HCT116 (cell line): ENCODE measurements at regions not wholly inside any gene's neighbourhood (a gene's known extent, or its start where the extent isn't known, plus 50 kb on each side); places are given as distances from the start of the nearest gene placed in this dataset.

ENCODE experiments used
- ATAC-seq: fragments of 200-7000 bp; cut with Tn5 transposase; 2 replicates; pipeline ENCODE4 v1.9.1; 2020; ENCODE audit warnings: mild to moderate bottlenecking, moderate library complexity
- BruUV-seq: library from RNA; stranded (reverse); fragments of 400-500 nt; replicated peaks from 2 replicates; lab custom pipeline; 2021; lab: Mats Ljungman, UMichigan
- CTCF ChIA-PET: fragments of 300-600 bp; sonication (Branson Sonifier 250); formaldehyde crosslinking; loops from one replicate; lab custom pipeline; 2021; ENCODE audit warnings: antibody characterized with exemption; lab: Charles Lee
- POLR2A ChIA-PET: fragments of 300-600, 350-600 bp; sonication (Branson Sonifier 250); formaldehyde crosslinking; loops from one replicate; lab custom pipeline; 2021; ENCODE audit warnings: antibody characterized with exemption; lab: Charles Lee
- RAD21 ChIA-PET, 2 experiments: fragments of 300-600 bp; sonication (Branson Sonifier 250); formaldehyde crosslinking; loops; one replicate each; lab custom pipeline; 2023; ENCODE audit warnings: low total read pairs in 2 of 2; ENCODE audit not compliant: uncharacterized antibody in 2 of 2, unreplicated experiment in 2 of 2, low non-redundant PET in 1 of 2; lab: Charles Lee
- DNase-seq: peaks from one replicate; pipeline ENCODE4 v3.0.0-alpha.2; 2010; ENCODE audit warnings: low read depth, low spot score
- H2AFZ ChIP-seq: fragments of 200-600 bp; shearing (Covaris generic), sonication (generic); 2 replicates; pipeline ENCODE4 v1.6.1; 2017; ENCODE audit warnings: low read depth, mixed run types, mixed read lengths, antibody characterized with exemption, low read length; ENCODE audit not compliant: poor library complexity, severe bottlenecking
- H3K27ac ChIP-seq: 2 replicates; pipeline ENCODE4 v1.5.1; 2012; ENCODE audit warnings: low read depth, low read length
- H3K27me3 ChIP-seq: fragments of 200-600 bp; sonication (generic); 2 replicates; pipeline ENCODE4 v1.6.1; 2016; ENCODE audit warnings: mixed run types, low read length, mixed read lengths; ENCODE audit not compliant: insufficient read depth
- H3K36me3 ChIP-seq, 2 experiments: fragments of 200-500 bp in 1 of 2; fragments of 200-600 bp in 1 of 2; sonication (Bioruptor generic) in 1 of 2; sonication (generic) in 1 of 2; 2 replicates each; pipeline versions ENCODE4 v1.5.1 to v1.6.1; 2014 to 2016; ENCODE audit warnings: low read length in 2 of 2, inconsistent platforms in 1 of 2, mixed read lengths in 1 of 2, mixed run types in 1 of 2; ENCODE audit not compliant: insufficient read depth in 2 of 2, control insufficient read depth in 1 of 2
- H3K4me1 ChIP-seq, 2 experiments: fragments of 200-600 bp in 1 of 2; sonication (generic) in 1 of 2; 2 replicates each; pipeline versions ENCODE4 v1.5.1 to v1.6.1; 2012 to 2017; ENCODE audit warnings: low read length in 2 of 2, inconsistent platforms in 1 of 2, mild to moderate bottlenecking in 1 of 2, mixed read lengths in 1 of 2, mixed run types in 1 of 2, moderate library complexity in 1 of 2; ENCODE audit not compliant: insufficient read depth in 2 of 2, control insufficient read depth in 1 of 2
- H3K4me2 ChIP-seq: fragments of 200-600 bp; sonication (generic); 2 replicates; pipeline ENCODE4 v1.6.1; 2017; ENCODE audit warnings: mixed run types, low read length, mixed read lengths
- H3K4me3 ChIP-seq, 2 experiments: fragments of 200-600 bp in 1 of 2; sonication (generic) in 1 of 2; replicated peaks in 1 of 2; 2 replicates each; pipeline ENCODE4 v1.5.1; 2011 to 2016; ENCODE audit warnings: low read length in 2 of 2, control low read depth in 1 of 2, low read depth in 1 of 2, mild to moderate bottlenecking in 1 of 2, mixed read lengths in 1 of 2, mixed run types in 1 of 2
- H3K79me2 ChIP-seq: fragments of 200-600 bp; sonication (generic); 2 replicates; pipeline ENCODE4 v1.6.1; 2017; ENCODE audit warnings: mild to moderate bottlenecking, mixed run types, low read length, moderate library complexity, mixed read lengths; ENCODE audit not compliant: insufficient read depth
- H3K9ac ChIP-seq: fragments of 200-600 bp; sonication (generic); 2 replicates; pipeline ENCODE4 v1.6.1; 2016; ENCODE audit warnings: low read length, mixed read lengths
- H3K9me2 ChIP-seq: fragments of 200-600 bp; sonication (generic), shearing (Covaris generic); 2 replicates; pipeline ENCODE4 v1.6.1; 2017; ENCODE audit warnings: mixed run types, mild to moderate bottlenecking, moderate library complexity; ENCODE audit not compliant: insufficient read depth
- H3K9me3 ChIP-seq, 2 experiments: fragments of 200-500 bp in 1 of 2; fragments of 200-600 bp in 1 of 2; sonication (Bioruptor generic) in 1 of 2; sonication (generic) in 1 of 2; 2 replicates each; pipeline ENCODE4 v1.6.1; 2014 to 2017; ENCODE audit warnings: low read length in 2 of 2, mixed read lengths in 2 of 2, inconsistent platforms in 1 of 2, low read depth in 1 of 2, mild to moderate bottlenecking in 1 of 2, mixed run types in 1 of 2, moderate library complexity in 1 of 2; ENCODE audit not compliant: control insufficient read depth in 1 of 2, insufficient read depth in 1 of 2
- H4K20me1 ChIP-seq: fragments of 200-600 bp; sonication (generic), shearing (Covaris generic); 2 replicates; pipeline ENCODE4 v1.6.1; 2017; ENCODE audit warnings: mixed run types, mild to moderate bottlenecking, moderate library complexity; ENCODE audit not compliant: insufficient read depth
- CEBPB ChIP-seq: IDR thresholded peaks from 2 replicates; pipeline ENCODE4 v1.6.1; 2012; ENCODE audit warnings: low read depth
- EZH2 ChIP-seq: fragments of 200-600 bp; sonication (generic); IDR thresholded peaks from 2 replicates; pipeline ENCODE4 v1.6.1; 2017; ENCODE audit warnings: antibody characterized with exemption, mixed run types
- POLR2A ChIP-seq: IDR thresholded peaks from 2 replicates; pipeline ENCODE4 v1.7.0; 2011; ENCODE audit warnings: borderline replicate concordance; ENCODE audit not compliant: insufficient read depth, insufficient read length; ENCODE audit errors: extremely low read depth
- POLR2AphosphoS5 ChIP-seq: IDR thresholded peaks from 2 replicates; pipeline ENCODE4 v1.6.1; 2011; ENCODE audit warnings: mild to moderate bottlenecking, low read depth, low read length, moderate library complexity
- SIN3A ChIP-seq: IDR thresholded peaks from 2 replicates; pipeline ENCODE4 v1.6.1; 2012; ENCODE audit warnings: low read depth
- SP1 ChIP-seq: IDR thresholded peaks from 2 replicates; pipeline ENCODE4 v1.6.1; 2012; ENCODE audit warnings: low read depth
- SRF ChIP-seq: IDR thresholded peaks from 2 replicates; pipeline ENCODE4 v1.6.1; 2012; ENCODE audit warnings: low read depth
- ZFX ChIP-seq: fragments of 450-650 bp; IDR thresholded peaks from 2 replicates; pipeline ENCODE4 v1.6.1; 2017
- ZNF274 ChIP-seq: fragments of 200-500 bp; sonication (Bioruptor generic); IDR thresholded peaks from 2 replicates; pipeline ENCODE4 v1.6.1; 2014; ENCODE audit warnings: mild to moderate bottlenecking, low read depth, low read length, inconsistent platforms
- intact Hi-C: fragments of 100-400 bp; cut with micrococcal nuclease; formaldehyde crosslinking; loops from 2 replicates; pipeline ENCODE4 v1.10.0; 2022
- TF ChIP-seq, protein P1 (sequence below), 3 experiments: fragments of 200-600 bp in 1 of 3; sonication (generic) in 1 of 3; IDR thresholded peaks in 2 of 3; conservative IDR thresholded peaks in 1 of 3; 2 replicates each; pipeline ENCODE4 v1.5.1; 2012 to 2017; ENCODE audit warnings: low read depth in 2 of 3, low read length in 2 of 3, antibody characterized with exemption in 1 of 3, borderline replicate concordance in 1 of 3, control low read depth in 1 of 3, mild to moderate bottlenecking in 1 of 3, mixed read lengths in 1 of 3, mixed run types in 1 of 3, moderate library complexity in 1 of 3; ENCODE audit not compliant: insufficient read depth in 1 of 3
- TF ChIP-seq, protein P2 (sequence below): IDR thresholded peaks from 2 replicates; pipeline ENCODE4 v1.6.1; 2011; ENCODE audit warnings: mild to moderate bottlenecking, low read length, moderate library complexity; ENCODE audit not compliant: insufficient replicate concordance; ENCODE audit errors: extremely low read depth

- no peaks in the 10 kb centered on the region for H3K36me3 ChIP-seq
- TF ChIP-seq, protein P1, sequence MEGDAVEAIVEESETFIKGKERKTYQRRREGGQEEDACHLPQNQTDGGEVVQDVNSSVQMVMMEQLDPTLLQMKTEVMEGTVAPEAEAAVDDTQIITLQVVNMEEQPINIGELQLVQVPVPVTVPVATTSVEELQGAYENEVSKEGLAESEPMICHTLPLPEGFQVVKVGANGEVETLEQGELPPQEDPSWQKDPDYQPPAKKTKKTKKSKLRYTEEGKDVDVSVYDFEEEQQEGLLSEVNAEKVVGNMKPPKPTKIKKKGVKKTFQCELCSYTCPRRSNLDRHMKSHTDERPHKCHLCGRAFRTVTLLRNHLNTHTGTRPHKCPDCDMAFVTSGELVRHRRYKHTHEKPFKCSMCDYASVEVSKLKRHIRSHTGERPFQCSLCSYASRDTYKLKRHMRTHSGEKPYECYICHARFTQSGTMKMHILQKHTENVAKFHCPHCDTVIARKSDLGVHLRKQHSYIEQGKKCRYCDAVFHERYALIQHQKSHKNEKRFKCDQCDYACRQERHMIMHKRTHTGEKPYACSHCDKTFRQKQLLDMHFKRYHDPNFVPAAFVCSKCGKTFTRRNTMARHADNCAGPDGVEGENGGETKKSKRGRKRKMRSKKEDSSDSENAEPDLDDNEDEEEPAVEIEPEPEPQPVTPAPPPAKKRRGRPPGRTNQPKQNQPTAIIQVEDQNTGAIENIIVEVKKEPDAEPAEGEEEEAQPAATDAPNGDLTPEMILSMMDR (IDR thresholded peaks at IDR 0.05 in 2 of 3, conservative IDR thresholded peaks at IDR 0.05 in 1 of 3; ENCODE audit: borderline replicate concordance in 1 of 3, insufficient read depth in 1 of 3, low read depth in 2 of 3, low read length in 2 of 3) = no peak
- TF ChIP-seq ZNF274 (no peak), POLR2A (no peak), SIN3A (no peak), CEBPB (no peak), SP1 (no peak), ZFX (no peak), EZH2 (no peak), SRF (no peak), POLR2AphosphoS5 (no peak)
- TF ChIP-seq, protein P2, sequence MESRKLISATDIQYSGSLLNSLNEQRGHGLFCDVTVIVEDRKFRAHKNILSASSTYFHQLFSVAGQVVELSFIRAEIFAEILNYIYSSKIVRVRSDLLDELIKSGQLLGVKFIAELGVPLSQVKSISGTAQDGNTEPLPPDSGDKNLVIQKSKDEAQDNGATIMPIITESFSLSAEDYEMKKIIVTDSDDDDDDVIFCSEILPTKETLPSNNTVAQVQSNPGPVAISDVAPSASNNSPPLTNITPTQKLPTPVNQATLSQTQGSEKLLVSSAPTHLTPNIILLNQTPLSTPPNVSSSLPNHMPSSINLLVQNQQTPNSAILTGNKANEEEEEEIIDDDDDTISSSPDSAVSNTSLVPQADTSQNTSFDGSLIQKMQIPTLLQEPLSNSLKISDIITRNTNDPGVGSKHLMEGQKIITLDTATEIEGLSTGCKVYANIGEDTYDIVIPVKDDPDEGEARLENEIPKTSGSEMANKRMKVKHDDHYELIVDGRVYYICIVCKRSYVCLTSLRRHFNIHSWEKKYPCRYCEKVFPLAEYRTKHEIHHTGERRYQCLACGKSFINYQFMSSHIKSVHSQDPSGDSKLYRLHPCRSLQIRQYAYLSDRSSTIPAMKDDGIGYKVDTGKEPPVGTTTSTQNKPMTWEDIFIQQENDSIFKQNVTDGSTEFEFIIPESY = no peak
- peaks cover 0 to 5% of the 10 kb centered on the region in 2 experiments; a peak in 2 of 4 replicates for H3K9me3 ChIP-seq
- H3K4me3 ChIP-seq = no peak overlapping the region
- no peak overlapping the region for H3K9ac ChIP-seq
- ChIA-PET CTCF (no interaction called here), POLR2A (no interaction called here), RAD21 (no interaction called here)
- H3K9me2 ChIP-seq = no peaks in the 10 kb centered on the region
- H3K27me3 ChIP-seq = no peaks in the 10 kb centered on the region
- no peak overlapping the region for H2AFZ ChIP-seq
- BruUV-seq = no TSS peak
- no peaks in the 10 kb centered on the region for H4K20me1 ChIP-seq
- no peaks in the 10 kb centered on the region for H3K4me1 ChIP-seq
- H3K4me2 ChIP-seq = no peak overlapping the region
- ATAC-seq = no peak
- H3K27ac ChIP-seq = no peak overlapping the region
- no peaks in the 10 kb centered on the region for H3K79me2 ChIP-seq
- intact Hi-C loops = no loop called here
- no peak for DNase-seq
Measured at GRCh38 chr21:15283138-15283537, 218.3 kb upstream of the NRIP1 start.
